ENCODE measurements at regions not wholly inside any gene's neighbourhood (a gene's known extent, or its start where the extent isn't known, plus 50 kb on each side); places are given as distances from the start of the nearest gene placed in this dataset.

- H3K9me3 Mint-ChIP-seq, result peaks cover 0 to 3% (median 0%) of the 10 kb centered on the region in 8 donors
- no peaks in the 10 kb centered on the region for H3K27me3 ChIP-seq (ENCODE audit: insufficient read depth, low read length)
- intact Hi-C loops (cut with micrococcal nuclease), result no loop called here
- H3K36me3 Mint-ChIP-seq, result no peaks in the 10 kb centered on the region
- no peak overlapping the region for H3K4me3 ChIP-seq (ENCODE audit: low read length in 2 of 2)
- ChIA-PET POLR2A (ENCODE audit: partially characterized antibody) (no interaction called here), CTCF (ENCODE audit: partially characterized antibody) (no interaction called here)
- no peaks in the 10 kb centered on the region for H3K4me1 Mint-ChIP-seq
- H3K27me3 Mint-ChIP-seq, result peaks cover 2% of the 10 kb centered on the region in 2 donors
- no peak for DNase-seq
- H3K4me1 ChIP-seq (ENCODE audit: insufficient read depth, low read length), result no peaks in the 10 kb centered on the region
- no peak overlapping the region for H3K27ac ChIP-seq (ENCODE audit: low read depth, low read length)
- H3K9me3 ChIP-seq (ENCODE audit: control insufficient read depth in 1 of 2, low read length in 2 of 2), result no peaks in the 10 kb centered on the region
- peak overlapping the region in 1 of 7 donors; percentile 47 for H3K27ac Mint-ChIP-seq
- no peaks in the 10 kb centered on the region for H3K36me3 ChIP-seq (ENCODE audit: insufficient read depth, low read length)
- no peak overlapping the region for H3K4me3 Mint-ChIP-seq
Measured at GRCh38 chr5:103357636-103358035, 99.1 kb downstream of the MACIR start.

GRCh38 chr5:103356350-103357091, 98.0 kb downstream of the MACIR start:
- POLR2A ChIA-PET (ENCODE audit: partially characterized antibody), result no interaction called here
- peaks cover 0 to 3% (median 0%) of the 10 kb centered on the region in 8 donors for H3K9me3 Mint-ChIP-seq
- H3K36me3 ChIP-seq (ENCODE audit: insufficient read depth, low read length), result no peaks in the 10 kb centered on the region
- no peak overlapping the region for H3K4me3 Mint-ChIP-seq
- no peak for DNase-seq
- H3K27me3 Mint-ChIP-seq, result peaks cover 2 to 5% of the 10 kb centered on the region in 2 donors
- no peak overlapping the region for H3K4me3 ChIP-seq (ENCODE audit: low read length in 2 of 2)
- H3K9me3 ChIP-seq (ENCODE audit: control insufficient read depth in 1 of 2, low read length in 2 of 2), result no peaks in the 10 kb centered on the region
- H3K27me3 ChIP-seq (ENCODE audit: insufficient read depth, low read length), result no peaks in the 10 kb centered on the region
- H3K27ac ChIP-seq (ENCODE audit: low read depth, low read length), result no peak overlapping the region
- CTCF ChIA-PET (ENCODE audit: partially characterized antibody), result no interaction called here
- intact Hi-C loops (cut with micrococcal nuclease), result no loop called here
- no peaks in the 10 kb centered on the region for H3K36me3 Mint-ChIP-seq
- H3K4me1 ChIP-seq (ENCODE audit: insufficient read depth, low read length), result no peaks in the 10 kb centered on the region
- H3K4me1 Mint-ChIP-seq, result no peaks in the 10 kb centered on the region
- no peak overlapping the region for H3K27ac Mint-ChIP-seq

- no peak for DNase-seq
- H3K4me1 ChIP-seq (ENCODE audit: insufficient read depth, low read length), result no peaks in the 10 kb centered on the region
- Mint-ChIP-seq H3K4me1 (no peaks in the 10 kb centered on the region), H3K27me3 (peaks cover 2 to 5% of the 10 kb centered on the region in 2 donors), H3K27ac (no peak overlapping the region), H3K4me3 (no peak overlapping the region), H3K9me3 (no peaks in the 10 kb centered on the region), H3K36me3 (no peaks in the 10 kb centered on the region)
- no peaks in the 10 kb centered on the region for H3K27me3 ChIP-seq (ENCODE audit: insufficient read depth, low read length)
- no peaks in the 10 kb centered on the region for H3K36me3 ChIP-seq (ENCODE audit: insufficient read depth, low read length)
- POLR2A ChIA-PET (ENCODE audit: partially characterized antibody), result no interaction called here
- intact Hi-C loops (cut with micrococcal nuclease), result no loop called here
- no peaks in the 10 kb centered on the region for H3K9me3 ChIP-seq (ENCODE audit: control insufficient read depth in 1 of 2, low read length in 2 of 2)
- no peak overlapping the region for H3K4me3 ChIP-seq (ENCODE audit: low read length in 2 of 2)
- CTCF ChIA-PET (ENCODE audit: partially characterized antibody), result no interaction called here
- H3K27ac ChIP-seq (ENCODE audit: low read depth, low read length), result no peak overlapping the region
Measured at GRCh38 chr5:103355579-103355978, 97.0 kb downstream of the MACIR start.

- ChIA-PET CTCF (ENCODE audit: partially characterized antibody) (no interaction called here), POLR2A (ENCODE audit: partially characterized antibody) (no interaction called here)
- intact Hi-C loops (cut with micrococcal nuclease), result no loop called here
- no peak overlapping the region for H3K4me3 Mint-ChIP-seq
- Histone ChIP-seq H3K9me3 (ENCODE audit: control insufficient read depth in 1 of 2, low read length in 2 of 2) (no peaks in the 10 kb centered on the region), H3K27ac (ENCODE audit: low read depth, low read length) (no peak overlapping the region), H3K4me1 (ENCODE audit: insufficient read depth, low read length) (no peaks in the 10 kb centered on the region), H3K36me3 (ENCODE audit: insufficient read depth, low read length) (no peaks in the 10 kb centered on the region), H3K4me3 (ENCODE audit: low read length in 2 of 2) (no peak overlapping the region), H3K27me3 (ENCODE audit: insufficient read depth, low read length) (no peaks in the 10 kb centered on the region)
- H3K27me3 Mint-ChIP-seq, result peaks cover 5 to 8% of the 10 kb centered on the region in 2 donors
- DNase-seq, result no peak
- no peaks in the 10 kb centered on the region for H3K36me3 Mint-ChIP-seq
- no peaks in the 10 kb centered on the region for H3K9me3 Mint-ChIP-seq
- no peaks in the 10 kb centered on the region for H3K4me1 Mint-ChIP-seq
- H3K27ac Mint-ChIP-seq, result no peak overlapping the region
Measured at GRCh38 chr5:103354446-103354845, 95.9 kb downstream of the MACIR start.

- Histone ChIP-seq H3K9me3 (ENCODE audit: control insufficient read depth in 1 of 2, low read length in 2 of 2) (no peaks in the 10 kb centered on the region), H3K4me1 (ENCODE audit: insufficient read depth, low read length) (no peaks in the 10 kb centered on the region), H3K36me3 (ENCODE audit: insufficient read depth, low read length) (no peaks in the 10 kb centered on the region), H3K27ac (ENCODE audit: low read depth, low read length) (no peak overlapping the region), H3K27me3 (ENCODE audit: insufficient read depth, low read length) (no peaks in the 10 kb centered on the region), H3K4me3 (ENCODE audit: low read length in 2 of 2) (no peak overlapping the region)
- no peaks in the 10 kb centered on the region for H3K9me3 Mint-ChIP-seq
- intact Hi-C loops (cut with micrococcal nuclease), result no loop called here
- no peaks in the 10 kb centered on the region for H3K36me3 Mint-ChIP-seq
- no peak overlapping the region for H3K4me3 Mint-ChIP-seq
- ChIA-PET POLR2A (ENCODE audit: partially characterized antibody) (no interaction called here), CTCF (ENCODE audit: partially characterized antibody) (no interaction called here)
- no peaks in the 10 kb centered on the region for H3K4me1 Mint-ChIP-seq
- DNase-seq, result no peak
- no peak overlapping the region for H3K27ac Mint-ChIP-seq
- peaks cover 5 to 10% of the 10 kb centered on the region in 2 donors for H3K27me3 Mint-ChIP-seq
Measured at GRCh38 chr5:103353581-103353980, 95.0 kb downstream of the MACIR start.

DNA sequence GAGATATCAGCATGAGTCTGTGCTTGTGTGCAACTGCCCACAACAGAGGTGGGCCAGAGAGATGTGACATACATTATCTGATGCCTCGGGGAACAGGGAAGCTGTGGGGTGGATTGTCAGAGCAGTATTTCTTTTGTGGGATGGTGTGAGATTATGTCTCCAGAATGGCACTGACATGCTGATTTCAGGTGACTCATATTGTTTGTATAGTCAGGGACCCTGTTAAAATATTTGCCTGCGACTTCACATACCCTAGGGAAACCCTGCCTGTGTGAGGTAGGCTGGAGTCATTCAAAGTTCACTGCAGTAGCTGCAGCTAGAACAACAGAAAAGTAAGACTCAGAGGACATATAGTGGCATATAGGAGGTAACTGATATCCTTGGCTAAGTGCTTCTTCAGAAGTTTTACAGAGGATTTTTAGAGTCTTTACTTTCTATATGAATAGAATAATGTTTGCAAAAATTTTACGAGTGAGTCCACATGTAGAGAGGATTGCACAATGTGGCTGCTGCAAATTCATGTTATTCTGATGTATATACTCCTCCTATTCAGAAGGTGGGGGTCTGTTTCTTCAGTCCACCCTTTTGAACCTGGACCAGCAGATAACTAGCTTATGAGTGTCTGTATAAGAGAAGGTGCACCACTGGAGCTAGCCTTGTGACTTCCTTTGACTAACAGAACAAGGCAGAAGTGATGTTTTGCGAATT, 89.3 kb downstream of the MACIR start:
- intact Hi-C loops (cut with micrococcal nuclease), result no loop called here
- H3K27me3 Mint-ChIP-seq, result peaks cover 3 to 16% of the 10 kb centered on the region in 2 donors
- ChIA-PET POLR2A (ENCODE audit: partially characterized antibody) (no interaction called here), CTCF (ENCODE audit: partially characterized antibody) (no interaction called here)
- no peaks in the 10 kb centered on the region for H3K36me3 ChIP-seq (ENCODE audit: insufficient read depth, low read length)
- H3K9me3 ChIP-seq (ENCODE audit: control insufficient read depth in 1 of 2, low read length in 2 of 2), result no peaks in the 10 kb centered on the region
- no peaks in the 10 kb centered on the region for H3K4me1 Mint-ChIP-seq
- H3K9me3 Mint-ChIP-seq, result no peaks in the 10 kb centered on the region
- no peaks in the 10 kb centered on the region for H3K36me3 Mint-ChIP-seq
- no peak overlapping the region for H3K4me3 ChIP-seq (ENCODE audit: low read length in 2 of 2)
- no peaks in the 10 kb centered on the region for H3K4me1 ChIP-seq (ENCODE audit: insufficient read depth, low read length)
- no peak overlapping the region for H3K27ac ChIP-seq (ENCODE audit: low read depth, low read length)
- no peak overlapping the region for H3K4me3 Mint-ChIP-seq
- no peak for DNase-seq
- no peak overlapping the region for H3K27ac Mint-ChIP-seq
- H3K27me3 ChIP-seq (ENCODE audit: insufficient read depth, low read length), result no peaks in the 10 kb centered on the region

- intact Hi-C loops (cut with micrococcal nuclease), result no loop called here
Measured at GRCh38 chr5:103346162-103346748, 87.7 kb downstream of the MACIR start.

More at GRCh38 chr5:103346162-103346748, 87.7 kb downstream of the MACIR start:
- DNase-seq, result no peak
- Mint-ChIP-seq H3K4me3 (no peak overlapping the region), H3K4me1 (no peaks in the 10 kb centered on the region), H3K27ac (no peak overlapping the region), H3K36me3 (no peaks in the 10 kb centered on the region), H3K27me3 (peaks cover 0 to 16% of the 10 kb centered on the region in 2 donors), H3K9me3 (peaks cover 0 to 8% (median 1%) of the 10 kb centered on the region in 8 donors)
- no peak overlapping the region for H3K4me3 ChIP-seq (ENCODE audit: low read length in 2 of 2)
- no peak overlapping the region for H3K27ac ChIP-seq (ENCODE audit: low read depth, low read length)
- no peaks in the 10 kb centered on the region for H3K27me3 ChIP-seq (ENCODE audit: insufficient read depth, low read length)
- H3K4me1 ChIP-seq (ENCODE audit: insufficient read depth, low read length), result no peaks in the 10 kb centered on the region
- H3K9me3 ChIP-seq (ENCODE audit: control insufficient read depth in 1 of 2, low read length in 2 of 2), result no peaks in the 10 kb centered on the region
- H3K36me3 ChIP-seq (ENCODE audit: insufficient read depth, low read length), result no peaks in the 10 kb centered on the region
- CTCF ChIA-PET (ENCODE audit: partially characterized antibody), result no interaction called here
- POLR2A ChIA-PET (ENCODE audit: partially characterized antibody), result no interaction called here

All from CD4-positive, alpha-beta memory T cell (primary cell).